ENCODE measurements at regions not wholly inside any gene's neighbourhood (a gene's known extent, or its start where the extent isn't known, plus 50 kb on each side); places are given as distances from the start of the nearest gene placed in this dataset.

DNA sequence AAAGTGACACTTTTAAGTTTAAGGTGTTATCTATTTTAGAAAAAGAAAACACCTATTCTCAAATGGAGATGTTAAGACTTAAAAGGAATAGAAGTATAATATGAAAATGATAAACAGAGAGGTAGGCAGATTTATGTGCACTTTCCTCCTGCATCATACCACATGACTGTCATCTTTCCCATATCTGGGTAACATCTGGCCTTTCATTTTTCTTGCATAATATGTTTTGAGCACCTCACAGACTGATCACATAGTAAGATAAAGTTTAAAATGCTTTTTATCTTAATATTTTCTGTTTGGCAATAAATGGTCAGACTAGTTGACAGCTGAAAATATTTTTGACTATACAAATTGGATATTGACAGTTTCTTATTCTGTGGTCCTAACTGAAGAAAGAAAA is 1852.1 kb upstream of the PIK3C3 start:
- no peak for DNase-seq (ENCODE audit: low read depth)
- no peak overlapping the region for H3K4me3 ChIP-seq (ENCODE audit: low read depth, low read length)
- TF ChIP-seq CTCF (IDR thresholded peaks at IDR 0.05; ENCODE audit: insufficient read depth, low read depth, low read length), result no peak

- no peak for TF ChIP-seq CTCF (IDR thresholded peaks at IDR 0.05; ENCODE audit: insufficient read depth, low read depth, low read length)
- no peak overlapping the region for H3K4me3 ChIP-seq (ENCODE audit: low read depth, low read length)
- no peak for DNase-seq (ENCODE audit: low read depth)
These were observed 1855.4 kb upstream of the PIK3C3 start for GRCh38 chr18:40099641-40100040.

- TF ChIP-seq CTCF (IDR thresholded peaks at IDR 0.05; ENCODE audit: insufficient read depth, low read depth, low read length), result no peak
- no peak for DNase-seq (ENCODE audit: low read depth)
- H3K4me3 ChIP-seq (ENCODE audit: low read depth, low read length), result no peak overlapping the region
These were observed 1858.4 kb upstream of the PIK3C3 start for GRCh38 chr18:40096675-40097074.

GRCh38 chr18:40094441-40094840 is 1860.6 kb upstream of the PIK3C3 start:
- TF ChIP-seq CTCF (IDR thresholded peaks at IDR 0.05; ENCODE audit: insufficient read depth, low read depth, low read length), result no peak
- DNase-seq (ENCODE audit: low read depth), result no peak
- H3K4me3 ChIP-seq (ENCODE audit: low read depth, low read length), result no peak overlapping the region

DNA sequence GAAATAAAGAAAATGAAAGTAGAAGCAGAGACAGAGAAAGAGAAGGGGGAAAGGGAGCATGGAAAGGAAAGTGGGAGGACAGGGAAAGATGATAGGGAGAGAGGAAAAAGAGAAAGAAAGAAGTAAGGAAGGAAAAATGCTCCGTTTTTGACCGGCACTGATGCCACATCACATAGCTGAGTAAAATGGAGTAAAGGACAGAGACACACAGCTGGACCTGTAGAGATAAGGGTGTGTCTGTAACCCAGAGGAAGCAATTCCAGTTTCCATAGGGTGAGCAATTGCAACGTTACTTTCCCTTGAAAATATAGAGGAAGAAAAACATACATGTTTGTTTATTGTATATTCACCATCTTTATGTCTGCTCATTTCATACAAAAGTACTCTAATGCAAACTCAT is 1866.9 kb upstream of the PIK3C3 start:
- DNase-seq (ENCODE audit: low read depth), result no peak
- H3K4me3 ChIP-seq (ENCODE audit: low read depth, low read length), result no peak overlapping the region
- no peak for TF ChIP-seq CTCF (IDR thresholded peaks at IDR 0.05; ENCODE audit: insufficient read depth, low read depth, low read length)

DNA sequence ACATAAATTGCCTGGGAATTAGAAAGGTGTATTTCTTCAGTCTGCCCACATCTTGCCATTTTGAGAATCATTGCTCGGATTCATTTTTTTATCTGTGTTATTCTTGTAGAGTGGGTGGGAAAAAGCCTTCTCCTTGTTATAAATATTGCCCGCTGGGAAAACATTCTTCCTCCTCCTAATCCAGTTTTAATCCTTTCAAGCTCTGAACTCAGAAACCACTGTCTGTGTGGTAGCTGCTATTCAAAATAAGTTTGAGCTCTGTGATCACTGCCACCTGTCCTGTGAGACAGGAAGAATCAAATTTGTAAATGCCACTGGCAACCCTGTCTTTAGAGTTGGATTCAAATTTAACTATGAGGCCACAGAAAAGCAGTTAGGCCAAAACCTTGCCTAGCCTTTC is 1875.2 kb upstream of the PIK3C3 start:
- H3K4me3 ChIP-seq (ENCODE audit: low read depth, low read length), result no peak overlapping the region
- DNase-seq (ENCODE audit: low read depth), result no peak
- no peak for TF ChIP-seq CTCF (IDR thresholded peaks at IDR 0.05; ENCODE audit: insufficient read depth, low read depth, low read length)

DNA sequence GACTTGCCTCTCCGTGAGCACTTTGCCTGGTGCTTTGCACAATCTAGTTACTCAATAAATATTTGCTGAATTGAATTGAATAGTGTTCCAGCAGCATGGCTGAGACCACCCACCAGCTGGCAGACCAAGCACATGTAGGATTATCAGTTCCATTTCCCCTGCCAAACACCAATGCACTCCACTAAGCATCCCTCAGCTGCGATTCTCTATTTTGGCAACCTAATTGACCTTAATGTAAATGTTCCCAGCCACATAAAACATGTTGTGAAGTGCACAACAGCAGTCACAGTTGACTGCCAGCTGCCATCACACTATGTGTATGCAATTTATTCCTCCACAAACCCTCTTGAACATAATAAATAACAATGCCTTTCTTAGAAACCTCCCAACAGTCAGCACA is 1879.4 kb upstream of the PIK3C3 start:
- no peak for TF ChIP-seq CTCF (IDR thresholded peaks at IDR 0.05; ENCODE audit: insufficient read depth, low read depth, low read length)
- no peak for DNase-seq (ENCODE audit: low read depth)
- H3K4me3 ChIP-seq (ENCODE audit: low read depth, low read length), result no peak overlapping the region

Data from fibroblast of villous mesenchyme (primary cell).